A673 (cell line): ENCODE measurements at regions not wholly inside any gene's neighbourhood (a gene's known extent, or its start where the extent isn't known, plus 50 kb on each side); places are given as distances from the start of the nearest gene placed in this dataset.
"Not testable (repeated sequence)": the region's sequence is repeated elsewhere in the genome, so short reads cannot be mapped to it uniquely, and the experiment has no call there.

ENCODE experiments used
- BruUV-seq: library from RNA; stranded (reverse); fragments of 400-500 nt; replicated peaks from 2 replicates; lab custom pipeline; 2021; lab: Mats Ljungman, UMichigan
- CTCF ChIA-PET: fragments of 300-600 bp; sonication (Branson Sonifier 250); formaldehyde crosslinking; loops from one replicate; lab custom pipeline; 2022; ENCODE audit warnings: antibody characterized with exemption; lab: Charles Lee
- POLR2A ChIA-PET: fragments of 300-600 bp; sonication (Branson Sonifier 250); formaldehyde crosslinking; loops from one replicate; lab custom pipeline; 2022; ENCODE audit warnings: antibody characterized with exemption; ENCODE audit not compliant: low non-redundant PET; lab: Charles Lee
- DNase-seq: peaks from one replicate; pipeline ENCODE4 v3.0.0-alpha.2; 2015; ENCODE audit warnings: low spot score
- H3K27ac ChIP-seq: fragments of 200-600 bp; sonication (generic); 2 replicates; pipeline ENCODE4 v1.5.1; 2016; ENCODE audit warnings: mixed run types, low read depth, mild to moderate bottlenecking, mixed read lengths, antibody characterized with exemption, low read length; ENCODE audit not compliant: poor library complexity, severe bottlenecking
- H3K27me3 ChIP-seq: fragments of 200-600 bp; sonication (generic); replicated peaks from 2 replicates; pipeline ENCODE4 v1.6.1; 2017; ENCODE audit warnings: mixed run types, low read depth, mild to moderate bottlenecking, mixed read lengths, antibody characterized with exemption, low read length; ENCODE audit not compliant: insufficient read depth, poor library complexity
- H3K36me3 ChIP-seq: fragments of 200-600 bp; sonication (generic); 2 replicates; pipeline ENCODE4 v1.6.1; 2016; ENCODE audit warnings: mixed run types, mild to moderate bottlenecking, mixed read lengths, antibody characterized with exemption, low read length; ENCODE audit not compliant: insufficient read depth, poor library complexity, severe bottlenecking
- H3K4me1 ChIP-seq: fragments of 200-600 bp; sonication (generic); 2 replicates; pipeline ENCODE4 v1.6.1; 2017; ENCODE audit warnings: mixed run types, mild to moderate bottlenecking, mixed read lengths, antibody characterized with exemption, low read length; ENCODE audit not compliant: insufficient read depth, poor library complexity, severe bottlenecking
- H3K4me3 ChIP-seq: fragments of 200-600 bp; sonication (generic); 2 replicates; pipeline ENCODE4 v1.5.1; 2016; ENCODE audit warnings: low read depth, mixed run types, mild to moderate bottlenecking, mixed read lengths, low read length; ENCODE audit not compliant: poor library complexity, severe bottlenecking
- H3K9me3 ChIP-seq: fragments of 200-600 bp; sonication (generic); 2 replicates; pipeline ENCODE4 v1.6.1; 2016; ENCODE audit warnings: mixed run types, low read depth, mild to moderate bottlenecking, mixed read lengths, antibody characterized with exemption, low read length; ENCODE audit not compliant: poor library complexity, severe bottlenecking
- CTCF ChIP-seq: fragments of 300-800, 200-600 bp; sonication (generic); conservative IDR thresholded peaks from 2 replicates; pipeline ENCODE4 v1.5.1; 2017; ENCODE audit warnings: low read depth, mild to moderate bottlenecking, antibody characterized with exemption, low read length, moderate library complexity, mixed read lengths
- EZH2 ChIP-seq: fragments of 200-600 bp; sonication (generic); IDR thresholded peaks from 2 replicates; pipeline ENCODE4 v1.6.1; 2017; ENCODE audit warnings: borderline replicate concordance, low read depth, mild to moderate bottlenecking, mixed read lengths, antibody characterized with exemption, low read length; ENCODE audit not compliant: poor library complexity, severe bottlenecking
- intact Hi-C: fragments of 100-400 bp; cut with micrococcal nuclease; formaldehyde crosslinking; loops from one replicate; pipeline ENCODE4 v1.10.0; 2022; ENCODE audit not compliant: unreplicated experiment

GRCh38 chr16:60640038-60640437, 1396.2 kb downstream of the CDH8 start:
- intact Hi-C loops: no loop called here
- TF ChIP-seq CTCF (no peak), EZH2 (no peak)
- Histone ChIP-seq H3K4me1 (no peaks in the 10 kb centered on the region), H3K27me3 (no peaks in the 10 kb centered on the region), H3K27ac (no peak overlapping the region), H3K9me3 (no peaks in the 10 kb centered on the region), H3K4me3 (no peak overlapping the region), H3K36me3 (no peaks in the 10 kb centered on the region)
- CTCF ChIA-PET: no interaction called here
- BruUV-seq: no TSS peak
- POLR2A ChIA-PET: no interaction called here
- DNase-seq: no peak

GRCh38 chr16:60636636-60637035, 1399.6 kb downstream of the CDH8 start:
- H3K27me3 ChIP-seq, BruUV-seq, H3K9me3 ChIP-seq, CTCF ChIA-PET, H3K36me3 ChIP-seq, H3K4me3 ChIP-seq, DNase-seq, POLR2A ChIA-PET, intact Hi-C loops, H3K4me1 ChIP-seq, H3K27ac ChIP-seq: not testable (repeated sequence)

GRCh38 chr16:60636117-60636516, 1400.1 kb downstream of the CDH8 start:
- no peaks in the 10 kb centered on the region for H3K9me3 ChIP-seq
- no peak overlapping the region for H3K27ac ChIP-seq
- DNase-seq: no peak
- H3K4me3 ChIP-seq: no peak overlapping the region
- H3K4me1 ChIP-seq: no peaks in the 10 kb centered on the region
- no peaks in the 10 kb centered on the region for H3K27me3 ChIP-seq
- TF ChIP-seq EZH2 (no peak), CTCF (no peak)
- intact Hi-C loops: no loop called here
- ChIA-PET POLR2A (no interaction called here), CTCF (no interaction called here)
- H3K36me3 ChIP-seq: no peaks in the 10 kb centered on the region
- no TSS peak for BruUV-seq

GRCh38 chr16:60635548-60635947, 1400.7 kb downstream of the CDH8 start:
- ChIA-PET CTCF (no interaction called here), POLR2A (no interaction called here)
- intact Hi-C loops: no loop called here
- Histone ChIP-seq H3K27me3 (no peaks in the 10 kb centered on the region), H3K4me3 (no peak overlapping the region), H3K9me3 (no peaks in the 10 kb centered on the region), H3K36me3 (no peaks in the 10 kb centered on the region), H3K27ac (no peak overlapping the region), H3K4me1 (no peaks in the 10 kb centered on the region)
- no peak for TF ChIP-seq CTCF
- no peak for TF ChIP-seq EZH2
- no peak for DNase-seq
- no TSS peak for BruUV-seq
